ENCODE measurements at regions not wholly inside any gene's neighbourhood (a gene's known extent, or its start where the extent isn't known, plus 50 kb on each side); places are given as distances from the start of the nearest gene placed in this dataset.

DNA sequence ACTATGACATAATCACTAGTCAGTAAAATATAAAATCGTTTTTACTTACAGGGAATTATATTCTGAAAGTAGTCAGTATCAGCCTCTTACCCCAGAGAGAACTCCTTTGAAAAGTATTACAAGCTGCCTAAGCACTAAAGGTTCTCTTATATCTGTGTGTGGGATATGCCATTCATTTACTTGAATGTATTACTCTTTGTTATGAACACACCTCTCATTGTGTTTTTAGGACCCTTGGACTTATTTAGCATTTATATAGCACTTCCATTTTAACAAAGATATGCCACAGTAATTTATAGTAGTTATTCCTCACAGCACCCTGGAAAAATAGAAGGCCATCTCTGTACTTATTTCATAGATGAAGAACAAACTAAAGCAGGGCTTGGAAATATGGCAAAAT lies 1178.0 kb downstream of the OLFM4 start:
- TF ChIP-seq, protein P1, sequence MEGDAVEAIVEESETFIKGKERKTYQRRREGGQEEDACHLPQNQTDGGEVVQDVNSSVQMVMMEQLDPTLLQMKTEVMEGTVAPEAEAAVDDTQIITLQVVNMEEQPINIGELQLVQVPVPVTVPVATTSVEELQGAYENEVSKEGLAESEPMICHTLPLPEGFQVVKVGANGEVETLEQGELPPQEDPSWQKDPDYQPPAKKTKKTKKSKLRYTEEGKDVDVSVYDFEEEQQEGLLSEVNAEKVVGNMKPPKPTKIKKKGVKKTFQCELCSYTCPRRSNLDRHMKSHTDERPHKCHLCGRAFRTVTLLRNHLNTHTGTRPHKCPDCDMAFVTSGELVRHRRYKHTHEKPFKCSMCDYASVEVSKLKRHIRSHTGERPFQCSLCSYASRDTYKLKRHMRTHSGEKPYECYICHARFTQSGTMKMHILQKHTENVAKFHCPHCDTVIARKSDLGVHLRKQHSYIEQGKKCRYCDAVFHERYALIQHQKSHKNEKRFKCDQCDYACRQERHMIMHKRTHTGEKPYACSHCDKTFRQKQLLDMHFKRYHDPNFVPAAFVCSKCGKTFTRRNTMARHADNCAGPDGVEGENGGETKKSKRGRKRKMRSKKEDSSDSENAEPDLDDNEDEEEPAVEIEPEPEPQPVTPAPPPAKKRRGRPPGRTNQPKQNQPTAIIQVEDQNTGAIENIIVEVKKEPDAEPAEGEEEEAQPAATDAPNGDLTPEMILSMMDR (IDR thresholded peaks at IDR 0.05; ENCODE audit: control extremely low read depth in 1 of 3, insufficient read depth in 1 of 3, low read depth in 1 of 3, low read length in 3 of 3), result no peak
- no peak for TF ChIP-seq EZH2 (IDR thresholded peaks at IDR 0.05; ENCODE audit: low read depth, low read length, severe bottlenecking)
- no peak for TF ChIP-seq ZNF274 (IDR thresholded peaks at IDR 0.05; ENCODE audit: borderline replicate concordance, extremely low read depth, low read length)

Data from H1 (cell line).